WI38 (cell line): ENCODE measurements at regions not wholly inside any gene's neighbourhood (a gene's known extent, or its start where the extent isn't known, plus 50 kb on each side); places are given as distances from the start of the nearest gene placed in this dataset.
A peak's percentile ranks its signal among the peaks of the same experiment; 100 is the strongest.

Experiments
- H3K4me3 ChIP-seq: 2 replicates; pipeline ENCODE4 v1.5.1; 2011; ENCODE audit warnings: low read depth, mild to moderate bottlenecking, control low read depth, low read length
- TF ChIP-seq, protein P1 (sequence below): IDR thresholded peaks from 2 replicates; pipeline ENCODE4 v1.5.1; 2012; ENCODE audit warnings: low read depth, mild to moderate bottlenecking, control low read depth, low read length

DNA sequence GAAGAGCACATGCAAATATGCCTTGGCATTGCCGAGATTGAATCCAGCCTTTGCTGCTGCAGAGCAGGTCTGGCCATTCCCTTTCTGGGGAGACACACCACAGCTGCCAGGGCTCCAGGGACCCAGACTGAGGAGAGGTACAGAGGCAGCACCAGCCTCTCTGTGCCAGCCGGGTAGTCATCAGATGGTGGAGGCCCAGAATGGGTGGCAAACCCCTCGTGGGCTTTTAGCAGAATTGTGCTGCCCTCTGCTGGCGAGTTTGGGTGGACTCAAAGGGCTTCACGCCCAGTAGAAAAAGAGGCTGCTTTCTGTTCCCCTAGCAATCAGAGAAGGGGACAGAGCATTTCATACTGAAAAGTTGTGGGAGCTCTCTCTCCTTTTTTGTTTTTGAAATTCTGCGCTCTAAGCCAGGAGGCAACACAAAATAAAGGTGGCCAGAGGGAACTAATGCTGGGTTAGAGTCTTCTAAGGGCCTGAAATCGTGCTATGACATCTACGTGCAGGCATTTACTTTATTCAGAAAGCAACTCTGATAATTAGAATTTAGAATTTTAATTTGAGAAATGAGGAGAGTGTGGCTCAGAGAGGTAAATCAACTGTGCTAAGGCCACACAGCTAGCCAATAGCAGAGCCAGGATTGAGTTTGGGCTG, 158.8 kb upstream of the NAV2 start:
- H3K4me3 ChIP-seq, result no peak overlapping the region
- TF ChIP-seq, protein P1, sequence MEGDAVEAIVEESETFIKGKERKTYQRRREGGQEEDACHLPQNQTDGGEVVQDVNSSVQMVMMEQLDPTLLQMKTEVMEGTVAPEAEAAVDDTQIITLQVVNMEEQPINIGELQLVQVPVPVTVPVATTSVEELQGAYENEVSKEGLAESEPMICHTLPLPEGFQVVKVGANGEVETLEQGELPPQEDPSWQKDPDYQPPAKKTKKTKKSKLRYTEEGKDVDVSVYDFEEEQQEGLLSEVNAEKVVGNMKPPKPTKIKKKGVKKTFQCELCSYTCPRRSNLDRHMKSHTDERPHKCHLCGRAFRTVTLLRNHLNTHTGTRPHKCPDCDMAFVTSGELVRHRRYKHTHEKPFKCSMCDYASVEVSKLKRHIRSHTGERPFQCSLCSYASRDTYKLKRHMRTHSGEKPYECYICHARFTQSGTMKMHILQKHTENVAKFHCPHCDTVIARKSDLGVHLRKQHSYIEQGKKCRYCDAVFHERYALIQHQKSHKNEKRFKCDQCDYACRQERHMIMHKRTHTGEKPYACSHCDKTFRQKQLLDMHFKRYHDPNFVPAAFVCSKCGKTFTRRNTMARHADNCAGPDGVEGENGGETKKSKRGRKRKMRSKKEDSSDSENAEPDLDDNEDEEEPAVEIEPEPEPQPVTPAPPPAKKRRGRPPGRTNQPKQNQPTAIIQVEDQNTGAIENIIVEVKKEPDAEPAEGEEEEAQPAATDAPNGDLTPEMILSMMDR, result peak; percentile 80

DNA sequence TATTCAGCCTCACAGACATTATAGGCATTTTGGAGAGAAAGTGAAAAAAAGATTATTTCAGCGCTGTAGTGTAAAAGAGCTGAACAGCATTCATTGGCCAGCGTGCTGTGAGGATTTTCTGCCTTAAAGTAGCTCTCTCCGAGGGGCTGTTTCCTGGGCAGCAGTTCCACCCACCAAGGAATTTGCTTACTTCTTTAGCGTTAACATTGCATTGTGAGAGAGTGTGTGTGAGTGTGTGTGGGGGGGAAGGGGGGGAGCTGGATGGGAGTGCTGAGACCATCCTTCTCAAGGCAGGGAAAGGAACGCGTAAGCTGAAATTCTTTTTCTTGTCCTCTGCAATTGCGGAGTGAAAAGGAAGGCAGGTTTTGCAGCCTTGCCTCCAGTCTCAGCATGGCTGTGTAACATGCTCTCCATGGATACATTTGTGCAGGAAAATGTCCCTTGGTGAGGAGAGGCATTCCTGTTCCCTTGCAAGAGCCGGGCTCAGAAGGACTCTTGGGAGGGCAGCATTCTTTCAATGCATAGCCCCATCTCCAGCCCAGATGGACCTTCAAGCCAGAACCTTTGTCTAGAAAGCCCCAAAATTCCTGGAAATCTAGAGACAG, 159.9 kb upstream of the NAV2 start:
- TF ChIP-seq, protein P1, result no peak
- H3K4me3 ChIP-seq, result no peak overlapping the region

DNA sequence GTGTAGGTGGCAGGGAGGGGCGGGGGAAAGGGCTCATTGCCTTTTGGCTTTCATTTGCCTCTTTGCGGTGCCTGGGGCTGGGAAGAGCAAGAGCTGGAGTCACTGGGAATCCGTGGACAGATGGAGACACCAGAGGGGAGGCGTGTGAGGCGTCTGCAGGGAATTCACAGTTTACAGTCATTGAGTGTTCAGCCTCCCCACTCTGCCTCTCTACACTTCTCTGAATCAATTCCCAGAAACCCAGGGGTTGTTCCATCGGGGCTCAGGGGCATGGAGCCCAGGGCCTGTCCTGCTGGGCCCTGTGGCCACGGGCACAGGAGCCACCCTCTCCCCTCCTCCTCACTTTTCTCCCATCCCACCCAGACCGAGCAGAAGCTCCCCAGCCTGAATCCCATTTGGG, 160.5 kb upstream of the NAV2 start:
- TF ChIP-seq, protein P1, result no peak
- no peak overlapping the region for H3K4me3 ChIP-seq

DNA sequence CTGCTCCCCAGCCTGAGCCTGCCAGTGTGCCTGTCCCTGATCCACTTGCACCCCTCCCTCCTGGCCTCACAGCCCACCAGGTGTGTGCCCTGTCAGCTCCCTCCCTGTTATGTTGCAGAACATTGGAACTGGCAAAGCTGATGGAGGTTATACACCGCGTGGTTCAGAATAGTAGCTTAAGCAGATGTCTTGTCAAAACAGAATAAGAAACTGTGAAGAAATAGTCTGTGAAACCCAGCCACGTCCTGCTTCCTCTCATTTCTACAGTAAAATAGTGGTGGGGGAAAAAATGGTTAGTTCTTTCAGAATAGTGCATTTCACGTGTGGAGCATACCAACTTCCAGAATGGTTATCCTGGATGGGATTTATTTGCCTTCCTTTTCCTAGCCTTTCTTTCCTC, 161.2 kb upstream of the NAV2 start:
- H3K4me3 ChIP-seq, result no peak overlapping the region
- TF ChIP-seq, protein P1, result no peak

DNA sequence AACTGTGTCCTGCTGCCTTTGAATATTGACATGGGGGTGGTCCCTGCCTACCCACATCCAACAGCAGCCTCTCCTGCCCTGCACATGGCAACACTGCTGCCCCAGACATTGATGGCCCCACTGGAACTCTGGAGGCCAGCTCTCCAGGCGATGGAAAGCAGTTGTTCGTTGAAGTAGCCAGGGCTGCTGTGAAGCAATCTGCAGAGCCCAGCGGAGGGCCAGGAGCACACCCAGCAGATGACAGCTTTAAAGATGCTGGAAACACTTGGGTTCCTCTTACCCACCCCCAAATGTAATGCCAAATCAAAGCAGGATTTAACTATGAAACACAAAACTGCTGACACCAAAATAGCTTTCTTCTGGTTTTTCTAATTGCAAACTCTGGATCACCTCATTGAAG, 165.6 kb upstream of the NAV2 start:
- no peak overlapping the region for H3K4me3 ChIP-seq
- TF ChIP-seq, protein P1, result no peak

DNA sequence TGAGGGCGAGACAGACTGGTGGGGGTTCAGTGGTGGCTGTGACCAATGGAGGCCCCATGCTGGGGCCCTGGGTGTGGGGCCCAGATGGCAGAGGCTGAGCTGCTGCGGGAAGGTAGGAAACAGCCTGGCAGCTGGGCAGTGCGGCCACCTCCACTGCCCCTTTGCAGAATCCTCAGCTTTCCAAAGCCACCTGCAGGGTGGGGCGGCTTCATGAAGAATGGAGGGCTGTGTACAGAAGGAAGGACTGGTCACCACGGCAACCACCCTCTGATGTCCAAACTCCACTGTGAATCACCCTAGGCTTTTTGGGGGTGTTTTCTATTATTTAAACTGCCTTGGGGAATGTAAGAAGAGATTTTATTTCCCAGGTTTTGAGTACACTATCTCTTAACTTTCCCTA, 166.3 kb upstream of the NAV2 start:
- TF ChIP-seq, protein P1, result no peak
- H3K4me3 ChIP-seq, result no peak overlapping the region

DNA sequence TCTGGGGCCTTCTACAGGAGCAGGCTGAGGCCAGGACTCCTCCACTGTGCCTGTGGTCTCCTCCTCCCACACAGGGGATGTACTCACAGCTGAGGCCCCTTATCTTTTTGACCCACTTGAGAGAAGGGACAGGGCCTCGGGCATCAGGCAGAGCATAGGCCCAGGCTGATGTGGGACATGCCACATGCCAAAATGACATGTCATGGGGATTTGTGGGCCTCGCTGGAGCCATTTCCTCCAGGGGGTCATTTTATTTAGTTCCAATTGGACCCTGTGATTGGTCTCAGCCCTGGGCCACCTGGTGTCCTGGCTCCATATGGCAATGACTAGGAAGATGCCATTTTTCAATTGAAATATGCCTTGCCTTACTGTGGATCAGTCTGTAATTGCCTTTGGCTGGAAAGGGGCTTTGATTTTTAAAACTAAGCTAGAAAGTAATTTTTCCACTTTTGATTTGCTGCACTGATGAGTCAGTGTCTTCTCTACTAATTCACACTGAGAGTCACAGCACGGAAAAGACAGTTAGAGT, 171.1 kb upstream of the NAV2 start:
- H3K4me3 ChIP-seq, result no peak overlapping the region
- TF ChIP-seq, protein P1, result no peak
